Spleen (tissue), 11 donors: ENCODE measurements at regions not wholly inside any gene's neighbourhood (a gene's known extent, or its start where the extent isn't known, plus 50 kb on each side); places are given as distances from the start of the nearest gene placed in this dataset.

Experiments
- DNase-seq: peaks from one replicate; pipeline ENCODE4 v3.0.0-alpha.2; 2020
- H3K27ac ChIP-seq, 8 donors: fragments of 200-600 bp; sonication (generic) in 7 of 8; 1 replicate in 4 of 8; 2 replicates in 4 of 8; pipeline versions ENCODE4 v1.5.0 to v1.8.0; 2016 to 2021; ENCODE audit warnings: inconsistent platforms in 4 of 8, mild to moderate bottlenecking in 4 of 8, moderate library complexity in 1 of 8
- H3K27me3 ChIP-seq, 7 donors: fragments of 200-600 bp; sonication (generic) in 6 of 7; replicated peaks in 1 of 7; 1 replicate in 4 of 7; 2 replicates in 3 of 7; pipeline versions ENCODE4 v1.5.0 to v1.8.0; 2016 to 2021; ENCODE audit warnings: inconsistent platforms in 3 of 7, mild to moderate bottlenecking in 1 of 7
- H3K36me3 ChIP-seq, 6 donors: fragments of 200-600 bp; sonication (generic) in 5 of 6; 1 replicate in 4 of 6; 2 replicates in 2 of 6; pipeline versions ENCODE4 v1.5.0 to v1.8.0; 2016 to 2021; ENCODE audit warnings: inconsistent platforms in 2 of 6
- H3K4me1 ChIP-seq, 6 donors: fragments of 200-600 bp; sonication (generic) in 5 of 6; 1 replicate in 3 of 6; 2 replicates in 3 of 6; pipeline versions ENCODE4 v1.5.0 to v1.8.0; 2016 to 2021; ENCODE audit warnings: inconsistent platforms in 3 of 6
- H3K4me3 ChIP-seq, 8 donors: fragments of 200-600 bp; sonication (generic) in 7 of 8; 1 replicate in 4 of 8; 2 replicates in 4 of 8; pipeline versions ENCODE4 v1.5.0 to v1.8.0; 2016 to 2021; ENCODE audit warnings: inconsistent platforms in 4 of 8, mild to moderate bottlenecking in 4 of 8, moderate library complexity in 2 of 8
- H3K9me3 ChIP-seq, 8 donors: fragments of 200-600 bp; sonication (generic) in 7 of 8; 1 replicate in 4 of 8; 2 replicates in 4 of 8; pipeline versions ENCODE4 v1.5.0 to v1.8.0; 2016 to 2021; ENCODE audit warnings: inconsistent platforms in 4 of 8
- POLR2A ChIP-seq, 3 donors: fragments of 450-650 bp; IDR thresholded peaks; one replicate each; pipeline ENCODE4 v1.5.1; 2017; ENCODE audit warnings: antibody characterized with exemption in 3 of 3, mild to moderate bottlenecking in 1 of 3
- POLR2AphosphoS5 ChIP-seq, 3 donors: sonication (generic); formaldehyde crosslinking; IDR thresholded peaks; one replicate each; pipeline ENCODE4 v1.5.1; 2017; ENCODE audit warnings: antibody characterized with exemption in 3 of 3
- WGBS, 5 donors: extraction: QIAGEN DNeasy Blood & Tissue Kit in 3 of 5; methylation state at CpG; one replicate each; pipeline versions ENCODE4 v1.1.5 to v1.1.7; 2013 to 2018; 5-methylcytosine and 5-hydroxymethylcytosine counted together
- intact Hi-C: fragments of 100-400 bp; cut with DNase I; formaldehyde crosslinking; loops from one replicate; pipeline ENCODE4 v1.15.0; 2023; ENCODE audit warnings: low total_unique reads
- TF ChIP-seq, protein P1 (sequence below), 11 experiments: fragments of 200-600 bp in 7 of 11; fragments of 450-650 bp in 4 of 11; sonication (generic) in 4 of 11; IDR thresholded peaks in 8 of 11; conservative IDR thresholded peaks in 3 of 11; 1 replicate in 7 of 11; 2 replicates in 4 of 11; pipeline versions ENCODE4 v1.4.0 to v1.8.0; 2016 to 2021; ENCODE audit warnings: antibody characterized with exemption in 11 of 11, inconsistent platforms in 4 of 11, mild to moderate bottlenecking in 1 of 11
- donor health status: healthy with polysubstance abuse.
- donor health status: DM: no; HTN: no; CAD: no; lungs with moderate emphysema.
- donor health status: DM: no; HTN: no; CAD: no.
- donor health status: Bipolar disorder and iron deficiency.
- donor health status: healthy.
- donor health status: DM: no; HTN: no; CAD: no.
- donor health status: DM: yes; HTN: yes; CAD: no.

DNA sequence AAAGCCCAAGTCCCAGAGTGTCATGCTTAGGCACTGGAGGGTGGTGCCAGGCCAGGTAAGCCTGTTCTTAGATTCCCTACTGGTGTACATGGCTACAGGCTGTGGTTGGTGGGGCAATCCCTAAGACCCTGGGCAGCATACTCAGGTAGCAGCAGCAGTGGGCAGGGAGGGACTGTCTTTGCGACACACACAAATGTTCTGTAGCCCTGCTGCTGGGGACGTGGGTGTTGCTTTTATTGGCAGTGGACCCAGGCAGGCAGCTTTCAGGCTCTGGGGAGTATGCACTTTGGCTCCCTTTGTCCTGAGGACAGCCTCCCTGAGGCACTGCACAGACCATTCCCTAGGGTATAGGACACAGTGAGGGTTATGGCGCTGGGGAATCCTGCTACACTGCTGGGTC is 137.1 kb upstream of the ADAMTS19 start:
- no peaks in the 10 kb centered on the region for H3K27me3 ChIP-seq
- no peak overlapping the region for H3K4me3 ChIP-seq
- no peak for DNase-seq
- 72 to 89% (median 86%) methylated on average over 1 to 3 of the region's 3 CpGs for WGBS, 5 donors
- H3K9me3 ChIP-seq, result peaks cover 0 to 53% (median 33%) of the 10 kb centered on the region in 8 donors
- no peaks in the 10 kb centered on the region for H3K36me3 ChIP-seq
- H3K27ac ChIP-seq, result no peak overlapping the region
- H3K4me1 ChIP-seq, result no peaks in the 10 kb centered on the region
- TF ChIP-seq POLR2AphosphoS5 (IDR thresholded peaks at IDR 0.05) (no peak), POLR2A (IDR thresholded peaks at IDR 0.05) (no peak)
- TF ChIP-seq, protein P1, sequence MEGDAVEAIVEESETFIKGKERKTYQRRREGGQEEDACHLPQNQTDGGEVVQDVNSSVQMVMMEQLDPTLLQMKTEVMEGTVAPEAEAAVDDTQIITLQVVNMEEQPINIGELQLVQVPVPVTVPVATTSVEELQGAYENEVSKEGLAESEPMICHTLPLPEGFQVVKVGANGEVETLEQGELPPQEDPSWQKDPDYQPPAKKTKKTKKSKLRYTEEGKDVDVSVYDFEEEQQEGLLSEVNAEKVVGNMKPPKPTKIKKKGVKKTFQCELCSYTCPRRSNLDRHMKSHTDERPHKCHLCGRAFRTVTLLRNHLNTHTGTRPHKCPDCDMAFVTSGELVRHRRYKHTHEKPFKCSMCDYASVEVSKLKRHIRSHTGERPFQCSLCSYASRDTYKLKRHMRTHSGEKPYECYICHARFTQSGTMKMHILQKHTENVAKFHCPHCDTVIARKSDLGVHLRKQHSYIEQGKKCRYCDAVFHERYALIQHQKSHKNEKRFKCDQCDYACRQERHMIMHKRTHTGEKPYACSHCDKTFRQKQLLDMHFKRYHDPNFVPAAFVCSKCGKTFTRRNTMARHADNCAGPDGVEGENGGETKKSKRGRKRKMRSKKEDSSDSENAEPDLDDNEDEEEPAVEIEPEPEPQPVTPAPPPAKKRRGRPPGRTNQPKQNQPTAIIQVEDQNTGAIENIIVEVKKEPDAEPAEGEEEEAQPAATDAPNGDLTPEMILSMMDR (IDR thresholded peaks at IDR 0.05 in 8 of 11, conservative IDR thresholded peaks at IDR 0.05 in 3 of 11), result no peak
- intact Hi-C loops, result no loop called here

DNA sequence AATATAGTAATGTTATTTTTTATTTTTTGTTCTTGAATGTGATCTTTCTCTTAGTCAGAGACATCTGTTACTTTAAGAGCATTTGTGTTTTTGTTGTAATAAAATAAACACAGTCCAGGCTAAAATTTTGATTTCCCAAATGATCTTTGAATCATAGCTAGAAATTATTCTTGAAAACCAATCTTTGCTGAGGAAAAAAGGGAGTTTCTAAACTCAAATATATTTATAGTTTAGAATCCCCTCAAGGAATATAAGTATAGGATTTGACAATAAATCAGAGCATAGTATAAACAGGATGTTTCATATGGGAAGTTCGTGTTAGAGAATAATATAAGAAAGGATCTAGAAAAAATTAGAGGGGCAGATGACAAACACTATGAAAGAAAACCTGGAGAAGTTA is 118.8 kb upstream of the ADAMTS19 start:
- Histone ChIP-seq H3K27ac (no peak overlapping the region), H3K27me3 (no peaks in the 10 kb centered on the region), H3K36me3 (no peaks in the 10 kb centered on the region), H3K9me3 (peaks cover 0 to 23% (median 2%) of the 10 kb centered on the region in 8 donors), H3K4me1 (no peaks in the 10 kb centered on the region), H3K4me3 (no peak overlapping the region)
- WGBS, 5 donors, result 32 to 68% (median 65%) methylated on average over 1 of the region's 1 CpG
- no peak for DNase-seq
- TF ChIP-seq POLR2A (IDR thresholded peaks at IDR 0.05) (no peak), POLR2AphosphoS5 (IDR thresholded peaks at IDR 0.05) (no peak)
- TF ChIP-seq, protein P1 (IDR thresholded peaks at IDR 0.05 in 8 of 11, conservative IDR thresholded peaks at IDR 0.05 in 3 of 11), result no peak
- intact Hi-C loops, result no loop called here

DNA sequence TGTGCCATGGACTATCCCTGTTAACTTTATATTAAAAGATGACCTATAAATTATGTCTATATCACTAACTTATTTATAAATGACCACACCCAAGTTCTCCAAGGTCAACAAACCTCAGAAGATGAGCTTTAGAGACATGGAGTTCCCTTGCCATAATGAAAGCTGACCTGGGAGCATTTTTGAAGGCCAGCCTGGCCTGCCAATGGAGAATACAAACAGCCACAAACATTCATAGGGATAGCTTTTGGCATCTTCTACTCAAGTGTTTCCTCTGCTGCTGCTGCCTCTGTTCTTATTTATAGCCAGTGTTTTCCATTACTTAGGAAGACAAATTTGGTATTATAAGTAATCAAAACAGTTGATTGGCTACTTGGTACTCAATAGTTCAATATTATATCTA is 117.3 kb upstream of the ADAMTS19 start:
- intact Hi-C loops, result no loop called here
- Histone ChIP-seq H3K36me3 (no peaks in the 10 kb centered on the region), H3K27me3 (no peaks in the 10 kb centered on the region), H3K9me3 (peaks cover 0 to 15% (median 4%) of the 10 kb centered on the region in 8 donors), H3K4me1 (no peaks in the 10 kb centered on the region), H3K4me3 (no peak overlapping the region), H3K27ac (no peak overlapping the region)
- DNase-seq, result no peak
- TF ChIP-seq POLR2A (IDR thresholded peaks at IDR 0.05) (no peak), POLR2AphosphoS5 (IDR thresholded peaks at IDR 0.05) (no peak)
- TF ChIP-seq, protein P1 (IDR thresholded peaks at IDR 0.05 in 8 of 11, conservative IDR thresholded peaks at IDR 0.05 in 3 of 11), result no peak

DNA sequence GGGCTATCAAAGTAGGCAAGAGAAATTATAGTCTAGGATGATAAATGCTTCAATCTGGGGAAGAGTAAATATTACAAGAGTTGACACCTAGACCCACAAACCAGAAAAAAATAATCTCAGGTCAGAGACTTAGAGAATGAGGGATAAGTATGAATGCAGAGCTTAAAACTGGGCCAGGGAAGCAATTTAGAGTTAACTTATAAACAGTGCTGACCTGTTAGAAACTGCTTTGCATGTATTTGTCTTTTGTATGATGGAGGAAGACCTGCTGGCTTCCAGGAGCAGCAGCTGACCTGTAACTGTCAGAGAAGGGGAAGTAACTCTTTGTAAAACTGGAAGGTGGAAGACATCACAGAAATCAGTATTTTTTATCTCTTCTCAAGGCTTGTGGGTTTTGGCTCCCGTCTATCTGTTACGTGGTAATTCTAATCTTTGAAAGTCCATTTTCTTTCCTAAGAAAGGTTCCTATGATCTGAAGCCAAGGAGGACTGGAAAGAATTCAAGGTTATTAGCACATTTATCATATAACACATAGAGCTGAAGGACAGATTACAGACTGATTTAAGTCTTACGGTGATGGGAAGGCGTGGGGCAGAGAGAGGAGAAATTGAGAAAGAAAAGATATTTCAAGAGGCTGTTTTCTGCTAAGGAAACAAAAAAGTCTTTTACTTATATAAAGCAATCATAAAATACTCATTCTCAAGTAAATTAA is 114.7 kb upstream of the ADAMTS19 start:
- no peaks in the 10 kb centered on the region for H3K27me3 ChIP-seq
- no peak overlapping the region for H3K4me3 ChIP-seq
- intact Hi-C loops, result no loop called here
- no peaks in the 10 kb centered on the region for H3K4me1 ChIP-seq
- TF ChIP-seq POLR2AphosphoS5 (IDR thresholded peaks at IDR 0.05), result no peak
- TF ChIP-seq, protein P1 (IDR thresholded peaks at IDR 0.05 in 8 of 11, conservative IDR thresholded peaks at IDR 0.05 in 3 of 11), result no peak
- TF ChIP-seq POLR2A (IDR thresholded peaks at IDR 0.05), result no peak
- H3K36me3 ChIP-seq, result no peaks in the 10 kb centered on the region
- H3K9me3 ChIP-seq, result peaks cover 0 to 33% (median 24%) of the 10 kb centered on the region in 8 donors
- no peak overlapping the region for H3K27ac ChIP-seq
- no peak for DNase-seq
- 11 to 33% (median 23%) methylated on average over 3 to 4 of the region's 4 CpGs for WGBS, 5 donors
